HG03521 (cell line): ENCODE measurements at regions not wholly inside any gene's neighbourhood (a gene's known extent, or its start where the extent isn't known, plus 50 kb on each side); places are given as distances from the start of the nearest gene placed in this dataset.
"Not testable (repeated sequence)": the region's sequence is repeated elsewhere in the genome, so short reads cannot be mapped to it uniquely, and the experiment has no call there.

ENCODE experiments used
- ATAC-seq: cut with Tn5 transposase; IDR thresholded peaks from one replicate; pipeline ENCODE4 v1.9.1; 2021; ENCODE audit warnings: mild to moderate bottlenecking, moderate library complexity; ENCODE audit not compliant: unreplicated experiment

DNA sequence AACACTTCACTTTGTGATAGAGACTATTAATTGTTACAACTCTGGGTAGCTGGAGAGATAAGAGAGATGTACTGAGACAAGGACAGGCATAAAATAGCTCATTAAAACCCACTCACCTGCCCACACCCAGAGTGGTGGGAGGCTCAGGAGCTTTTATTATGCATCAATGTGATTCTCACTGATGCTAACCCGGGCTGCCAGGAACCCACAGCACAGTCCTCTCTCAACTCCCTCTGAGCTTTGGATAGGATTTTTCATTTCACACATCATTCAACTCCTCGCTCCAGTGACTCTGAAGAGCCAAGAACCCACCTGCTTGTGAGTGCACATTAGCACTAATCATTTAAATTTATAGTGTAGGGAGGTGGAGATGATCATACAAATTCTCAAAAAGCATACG, 827.9 kb downstream of the FLRT2 start:
- ATAC-seq = no peak

GRCh38 chr14:86357119-86357518, 827.2 kb downstream of the FLRT2 start:
- ATAC-seq = no peak

DNA sequence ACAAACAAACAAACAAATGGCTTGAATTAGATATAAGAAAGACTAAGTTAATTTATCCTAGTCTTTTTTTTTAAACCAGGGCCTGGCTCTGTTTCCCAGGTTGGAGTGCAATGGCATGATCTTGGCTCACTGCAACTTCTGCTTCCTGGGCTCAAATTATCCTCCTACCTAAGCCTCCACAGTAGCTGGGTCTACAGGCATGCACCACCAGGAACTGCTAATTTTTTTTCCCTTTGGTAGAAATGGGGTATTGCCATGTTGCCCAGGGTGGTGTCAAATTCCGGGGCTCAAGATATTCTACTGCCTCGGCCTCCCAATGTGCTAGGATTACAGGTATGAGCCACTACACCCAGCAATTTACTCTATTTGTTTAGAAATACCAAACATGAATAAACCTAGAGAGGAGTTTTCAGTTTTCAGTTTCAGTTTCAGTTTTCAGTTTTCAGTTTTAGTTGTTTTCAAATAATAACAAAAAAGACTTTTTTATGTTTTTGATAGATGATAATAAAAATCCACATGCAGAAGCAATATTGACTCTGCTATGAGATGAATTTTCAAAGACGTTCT, 817.0 kb downstream of the FLRT2 start:
- ATAC-seq = no peak

GRCh38 chr14:86334355-86334754, 804.4 kb downstream of the FLRT2 start:
- ATAC-seq = no peak

DNA sequence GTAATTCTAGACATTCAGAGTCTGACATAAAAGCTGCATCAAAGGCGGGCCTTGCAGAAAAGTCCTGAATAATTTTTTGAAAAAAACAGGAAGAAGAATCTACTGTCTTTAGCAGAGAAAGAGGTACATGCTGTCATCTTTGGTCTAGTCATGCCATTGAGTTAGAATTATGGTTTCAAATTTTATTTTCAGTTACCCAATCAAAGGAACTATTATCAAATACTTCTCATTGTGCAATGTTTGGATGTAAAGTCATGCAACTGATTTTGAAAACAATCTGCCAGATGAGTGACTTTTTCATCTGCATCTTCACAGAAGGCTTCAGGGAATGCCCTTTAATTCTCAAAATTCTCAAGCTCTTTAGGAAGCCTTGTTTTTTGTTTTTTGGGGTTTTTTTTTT, 803.5 kb downstream of the FLRT2 start:
- no peak for ATAC-seq

DNA sequence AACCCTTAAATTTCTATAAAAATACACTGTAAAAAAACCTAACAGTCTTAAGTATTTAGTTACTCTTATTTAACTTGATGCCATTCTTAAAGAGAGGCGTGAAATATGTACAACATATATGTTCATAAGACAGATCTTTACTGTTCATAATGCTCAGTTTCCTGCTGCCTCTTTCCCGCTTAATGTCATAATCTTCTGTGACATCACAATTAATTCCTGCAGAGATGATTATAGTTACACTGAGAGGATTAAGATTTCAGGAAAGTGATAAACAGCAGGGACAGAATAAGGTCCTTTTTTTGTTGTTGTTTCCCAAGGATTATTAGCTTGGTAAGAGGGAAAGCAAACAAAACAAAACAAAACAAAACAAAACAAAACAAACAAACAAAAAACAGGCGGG, 801.4 kb downstream of the FLRT2 start:
- no peak for ATAC-seq

DNA sequence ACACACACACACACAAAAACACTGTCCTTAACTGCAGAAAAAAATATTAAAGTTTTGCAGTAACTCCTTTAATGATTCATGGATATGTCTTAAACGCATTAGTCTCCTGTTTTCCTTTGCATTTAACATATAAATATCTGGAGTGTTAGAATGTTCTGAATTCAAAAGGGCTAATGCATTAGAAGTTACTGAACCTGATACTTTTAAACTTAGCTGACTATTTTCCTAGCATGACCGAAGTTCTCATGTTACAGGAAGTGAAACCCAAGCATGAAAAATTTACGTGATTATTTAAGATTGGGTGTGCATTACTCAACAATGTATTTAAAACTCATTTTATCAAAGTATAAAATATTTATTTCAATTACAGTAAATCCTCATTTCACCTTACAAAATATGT, 791.2 kb downstream of the FLRT2 start:
- ATAC-seq = no peak

DNA sequence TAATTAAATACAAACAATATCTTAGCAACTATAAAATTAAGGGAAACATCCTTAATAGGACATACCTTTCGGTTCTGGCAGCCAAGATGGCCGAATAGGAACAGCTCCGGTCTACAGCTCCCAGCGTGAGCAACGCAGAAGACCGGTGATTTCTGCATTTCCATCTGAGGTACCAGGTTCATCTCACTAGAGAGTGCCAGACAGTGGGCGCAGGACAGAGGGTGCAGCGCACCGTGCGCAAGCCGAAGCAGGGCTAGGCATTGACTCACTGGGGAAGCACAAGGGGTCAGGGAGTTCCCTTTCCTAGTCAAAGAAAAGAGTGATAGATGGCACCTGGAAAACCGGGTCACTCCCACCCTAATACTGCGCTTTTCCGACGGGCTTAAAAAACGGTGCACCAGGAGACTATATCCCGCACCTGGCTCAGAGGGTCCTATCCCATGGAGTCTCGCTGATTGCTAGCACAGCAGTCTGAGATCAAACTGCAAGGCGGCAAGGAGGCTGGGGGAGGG, 782.3 kb downstream of the FLRT2 start:
- not testable (repeated sequence) for ATAC-seq

GRCh38 chr14:86311151-86311550, 781.2 kb downstream of the FLRT2 start:
- no peak for ATAC-seq

- ATAC-seq = no peak
Observed at GRCh38 chr14:86310611-86311010, 780.7 kb downstream of the FLRT2 start.

- ATAC-seq = no peak
Observed at GRCh38 chr14:86310148-86310547, 780.2 kb downstream of the FLRT2 start.

- ATAC-seq = no peak
Observed at GRCh38 chr14:86305058-86305457, 775.1 kb downstream of the FLRT2 start.

- ATAC-seq = no peak
Observed at GRCh38 chr14:86299994-86300393, 770.0 kb downstream of the FLRT2 start.

- ATAC-seq = no peak
Observed at GRCh38 chr14:86296173-86296572, 766.2 kb downstream of the FLRT2 start.

DNA sequence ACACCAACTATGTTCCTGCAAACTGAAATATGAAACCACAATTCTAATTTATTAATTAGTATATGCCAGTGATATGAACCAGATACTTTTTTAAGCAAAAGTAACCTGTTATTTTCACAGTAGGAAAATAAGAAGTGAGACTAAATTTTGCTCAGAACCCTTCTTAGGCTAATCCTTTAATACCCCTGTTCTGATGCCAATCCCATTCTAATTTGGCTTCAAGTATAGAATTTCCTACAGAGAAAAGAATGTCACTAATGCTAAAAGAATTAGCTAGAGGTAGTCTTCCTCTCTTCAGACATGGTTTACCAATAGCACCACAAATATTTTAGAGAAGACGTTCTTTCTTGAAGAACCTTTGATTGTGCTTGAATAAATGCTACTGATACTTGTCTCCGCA, 758.4 kb downstream of the FLRT2 start:
- no peak for ATAC-seq

- ATAC-seq = no peak
Observed at GRCh38 chr14:86279405-86279804, 749.5 kb downstream of the FLRT2 start.

DNA sequence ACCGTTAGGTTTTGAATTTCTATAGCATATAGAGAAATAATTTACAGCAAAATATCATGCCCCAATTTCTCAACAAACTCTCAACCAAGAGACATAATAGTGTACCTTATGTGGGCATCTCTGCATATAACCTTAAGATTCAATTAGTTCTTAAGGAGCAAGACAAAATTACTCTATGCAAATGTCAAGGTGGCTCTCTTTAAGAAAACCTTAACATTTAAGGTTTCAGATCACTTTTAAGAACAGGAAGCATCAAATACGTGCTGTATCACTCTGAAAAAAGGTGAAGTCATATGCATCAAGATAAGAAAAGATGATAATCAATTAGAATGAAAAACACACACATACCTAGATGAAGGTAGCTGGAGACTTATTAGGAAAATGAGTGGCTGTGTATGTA, 728.0 kb downstream of the FLRT2 start:
- no peak for ATAC-seq

DNA sequence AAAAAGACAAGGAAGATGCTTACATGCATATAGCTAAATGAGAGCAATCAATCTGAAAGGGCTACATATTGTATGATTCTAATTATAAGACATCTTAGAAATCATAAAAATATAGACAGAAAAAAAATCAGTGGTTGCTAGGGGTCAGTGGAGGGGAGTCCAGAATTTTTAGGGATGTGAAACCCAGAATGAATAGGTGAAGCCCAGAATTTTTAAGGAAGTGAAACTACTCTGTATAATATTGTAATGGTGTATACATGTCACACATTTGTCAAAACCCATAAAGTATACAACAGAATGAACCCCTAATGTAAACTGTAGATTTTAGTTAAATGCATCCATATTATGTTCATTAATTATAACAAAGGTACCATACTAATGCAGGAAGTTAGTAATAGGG, 713.2 kb downstream of the FLRT2 start:
- ATAC-seq = peak; percentile 64

- ATAC-seq = no peak
Observed at GRCh38 chr14:86237733-86238132, 707.8 kb downstream of the FLRT2 start.

GRCh38 chr14:86221755-86222154, 691.8 kb downstream of the FLRT2 start:
- no peak for ATAC-seq

GRCh38 chr14:86221000-86221399, 691.1 kb downstream of the FLRT2 start:
- no peak for ATAC-seq

- ATAC-seq = no peak
Observed at GRCh38 chr14:86217523-86217922, 687.6 kb downstream of the FLRT2 start.

DNA sequence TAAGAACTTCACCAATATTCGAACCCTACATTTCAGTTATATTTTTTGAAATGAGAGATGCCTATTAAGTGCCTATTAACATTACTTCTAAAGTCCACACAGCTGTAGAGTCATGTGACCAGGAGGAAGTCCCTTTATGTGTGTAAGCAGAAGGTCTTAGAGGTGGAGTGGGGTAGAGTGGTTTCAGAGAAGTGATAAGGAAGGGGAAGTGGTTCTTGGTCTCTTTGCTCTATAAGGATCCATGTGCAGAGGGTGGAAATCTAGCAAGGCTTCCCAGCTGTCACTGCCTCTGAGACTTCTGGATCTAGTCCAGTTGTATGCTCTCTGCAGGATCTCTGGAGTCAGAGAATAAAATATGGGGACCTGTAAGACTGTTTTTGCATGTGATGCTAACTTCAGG, 673.9 kb downstream of the FLRT2 start:
- ATAC-seq = no peak
